HCT116 (cell line): ENCODE measurements at regions not wholly inside any gene's neighbourhood (a gene's known extent, or its start where the extent isn't known, plus 50 kb on each side); places are given as distances from the start of the nearest gene placed in this dataset.

Experiments used
- ATAC-seq: fragments of 200-7000 bp; cut with Tn5 transposase; 2 replicates; pipeline ENCODE4 v1.9.1; 2020; ENCODE audit warnings: mild to moderate bottlenecking, moderate library complexity
- BruUV-seq: library from RNA; stranded (reverse); fragments of 400-500 nt; replicated peaks from 2 replicates; lab custom pipeline; 2021; lab: Mats Ljungman, UMichigan
- CTCF ChIA-PET: fragments of 300-600 bp; sonication (Branson Sonifier 250); formaldehyde crosslinking; loops from one replicate; lab custom pipeline; 2021; ENCODE audit warnings: antibody characterized with exemption; lab: Charles Lee
- POLR2A ChIA-PET: fragments of 300-600, 350-600 bp; sonication (Branson Sonifier 250); formaldehyde crosslinking; loops from one replicate; lab custom pipeline; 2021; ENCODE audit warnings: antibody characterized with exemption; lab: Charles Lee
- RAD21 ChIA-PET, 2 experiments: fragments of 300-600 bp; sonication (Branson Sonifier 250); formaldehyde crosslinking; loops; one replicate each; lab custom pipeline; 2023; ENCODE audit warnings: low total read pairs in 2 of 2; ENCODE audit not compliant: uncharacterized antibody in 2 of 2, unreplicated experiment in 2 of 2, low non-redundant PET in 1 of 2; lab: Charles Lee
- DNase-seq: peaks from one replicate; pipeline ENCODE4 v3.0.0-alpha.2; 2010; ENCODE audit warnings: low read depth, low spot score
- H2AFZ ChIP-seq: fragments of 200-600 bp; shearing (Covaris generic), sonication (generic); 2 replicates; pipeline ENCODE4 v1.6.1; 2017; ENCODE audit warnings: low read depth, mixed run types, mixed read lengths, antibody characterized with exemption, low read length; ENCODE audit not compliant: poor library complexity, severe bottlenecking
- H3K27ac ChIP-seq: 2 replicates; pipeline ENCODE4 v1.5.1; 2012; ENCODE audit warnings: low read depth, low read length
- H3K27me3 ChIP-seq: fragments of 200-600 bp; sonication (generic); 2 replicates; pipeline ENCODE4 v1.6.1; 2016; ENCODE audit warnings: mixed run types, low read length, mixed read lengths; ENCODE audit not compliant: insufficient read depth
- H3K36me3 ChIP-seq, 2 experiments: fragments of 200-500 bp in 1 of 2; fragments of 200-600 bp in 1 of 2; sonication (Bioruptor generic) in 1 of 2; sonication (generic) in 1 of 2; 2 replicates each; pipeline versions ENCODE4 v1.5.1 to v1.6.1; 2014 to 2016; ENCODE audit warnings: low read length in 2 of 2, inconsistent platforms in 1 of 2, mixed read lengths in 1 of 2, mixed run types in 1 of 2; ENCODE audit not compliant: insufficient read depth in 2 of 2, control insufficient read depth in 1 of 2
- H3K4me1 ChIP-seq, 2 experiments: fragments of 200-600 bp in 1 of 2; sonication (generic) in 1 of 2; 2 replicates each; pipeline versions ENCODE4 v1.5.1 to v1.6.1; 2012 to 2017; ENCODE audit warnings: low read length in 2 of 2, inconsistent platforms in 1 of 2, mild to moderate bottlenecking in 1 of 2, mixed read lengths in 1 of 2, mixed run types in 1 of 2, moderate library complexity in 1 of 2; ENCODE audit not compliant: insufficient read depth in 2 of 2, control insufficient read depth in 1 of 2
- H3K4me2 ChIP-seq: fragments of 200-600 bp; sonication (generic); 2 replicates; pipeline ENCODE4 v1.6.1; 2017; ENCODE audit warnings: mixed run types, low read length, mixed read lengths
- H3K4me3 ChIP-seq, 2 experiments: fragments of 200-600 bp in 1 of 2; sonication (generic) in 1 of 2; replicated peaks in 1 of 2; 2 replicates each; pipeline ENCODE4 v1.5.1; 2011 to 2016; ENCODE audit warnings: low read length in 2 of 2, control low read depth in 1 of 2, low read depth in 1 of 2, mild to moderate bottlenecking in 1 of 2, mixed read lengths in 1 of 2, mixed run types in 1 of 2
- H3K79me2 ChIP-seq: fragments of 200-600 bp; sonication (generic); 2 replicates; pipeline ENCODE4 v1.6.1; 2017; ENCODE audit warnings: mild to moderate bottlenecking, mixed run types, low read length, moderate library complexity, mixed read lengths; ENCODE audit not compliant: insufficient read depth
- H3K9ac ChIP-seq: fragments of 200-600 bp; sonication (generic); 2 replicates; pipeline ENCODE4 v1.6.1; 2016; ENCODE audit warnings: low read length, mixed read lengths
- H3K9me2 ChIP-seq: fragments of 200-600 bp; sonication (generic), shearing (Covaris generic); 2 replicates; pipeline ENCODE4 v1.6.1; 2017; ENCODE audit warnings: mixed run types, mild to moderate bottlenecking, moderate library complexity; ENCODE audit not compliant: insufficient read depth
- H3K9me3 ChIP-seq, 2 experiments: fragments of 200-500 bp in 1 of 2; fragments of 200-600 bp in 1 of 2; sonication (Bioruptor generic) in 1 of 2; sonication (generic) in 1 of 2; 2 replicates each; pipeline ENCODE4 v1.6.1; 2014 to 2017; ENCODE audit warnings: low read length in 2 of 2, mixed read lengths in 2 of 2, inconsistent platforms in 1 of 2, low read depth in 1 of 2, mild to moderate bottlenecking in 1 of 2, mixed run types in 1 of 2, moderate library complexity in 1 of 2; ENCODE audit not compliant: control insufficient read depth in 1 of 2, insufficient read depth in 1 of 2
- H4K20me1 ChIP-seq: fragments of 200-600 bp; sonication (generic), shearing (Covaris generic); 2 replicates; pipeline ENCODE4 v1.6.1; 2017; ENCODE audit warnings: mixed run types, mild to moderate bottlenecking, moderate library complexity; ENCODE audit not compliant: insufficient read depth
- CEBPB ChIP-seq: IDR thresholded peaks from 2 replicates; pipeline ENCODE4 v1.6.1; 2012; ENCODE audit warnings: low read depth
- EGR1 ChIP-seq: IDR thresholded peaks from 2 replicates; pipeline ENCODE4 v1.6.1; 2012; ENCODE audit warnings: low read depth
- ELF1 ChIP-seq: IDR thresholded peaks from 2 replicates; pipeline ENCODE4 v1.6.1; 2012; ENCODE audit warnings: low read depth, borderline replicate concordance
- EZH2 ChIP-seq: fragments of 200-600 bp; sonication (generic); IDR thresholded peaks from 2 replicates; pipeline ENCODE4 v1.6.1; 2017; ENCODE audit warnings: antibody characterized with exemption, mixed run types
- EZH2phosphoT487 ChIP-seq: fragments of 200-600 bp; IDR thresholded peaks from 2 replicates; pipeline ENCODE4 v1.6.1; 2018; ENCODE audit warnings: antibody characterized with exemption, borderline replicate concordance
- JUND ChIP-seq: IDR thresholded peaks from 2 replicates; pipeline ENCODE4 v1.6.1; 2012
- POLR2A ChIP-seq: IDR thresholded peaks from 2 replicates; pipeline ENCODE4 v1.7.0; 2011; ENCODE audit warnings: borderline replicate concordance; ENCODE audit not compliant: insufficient read depth, insufficient read length; ENCODE audit errors: extremely low read depth
- SP1 ChIP-seq: IDR thresholded peaks from 2 replicates; pipeline ENCODE4 v1.6.1; 2012; ENCODE audit warnings: low read depth
- SRF ChIP-seq: IDR thresholded peaks from 2 replicates; pipeline ENCODE4 v1.6.1; 2012; ENCODE audit warnings: low read depth
- TCF7L2 ChIP-seq: IDR thresholded peaks from 2 replicates; pipeline ENCODE4 v1.7.0; 2011; ENCODE audit warnings: borderline replicate concordance, inconsistent platforms; ENCODE audit not compliant: insufficient read depth, insufficient read length; ENCODE audit errors: extremely low read depth
- YY1 ChIP-seq: IDR thresholded peaks from 2 replicates; pipeline ENCODE4 v1.6.1; 2011; ENCODE audit warnings: low read length, low read depth, moderate library complexity, mild to moderate bottlenecking; ENCODE audit not compliant: insufficient replicate concordance; ENCODE audit errors: extremely low read depth
- ZFX ChIP-seq: fragments of 450-650 bp; IDR thresholded peaks from 2 replicates; pipeline ENCODE4 v1.6.1; 2017
- intact Hi-C: fragments of 100-400 bp; cut with micrococcal nuclease; formaldehyde crosslinking; loops from 2 replicates; pipeline ENCODE4 v1.10.0; 2022
- TF ChIP-seq, protein P1 (sequence below), 3 experiments: fragments of 200-600 bp in 1 of 3; sonication (generic) in 1 of 3; IDR thresholded peaks in 2 of 3; conservative IDR thresholded peaks in 1 of 3; 2 replicates each; pipeline ENCODE4 v1.5.1; 2012 to 2017; ENCODE audit warnings: low read depth in 2 of 3, low read length in 2 of 3, antibody characterized with exemption in 1 of 3, borderline replicate concordance in 1 of 3, control low read depth in 1 of 3, mild to moderate bottlenecking in 1 of 3, mixed read lengths in 1 of 3, mixed run types in 1 of 3, moderate library complexity in 1 of 3; ENCODE audit not compliant: insufficient read depth in 1 of 3
- TF ChIP-seq, protein P2 (sequence below): IDR thresholded peaks from 2 replicates; pipeline ENCODE4 v1.6.1; 2012; ENCODE audit warnings: low read depth

DNA sequence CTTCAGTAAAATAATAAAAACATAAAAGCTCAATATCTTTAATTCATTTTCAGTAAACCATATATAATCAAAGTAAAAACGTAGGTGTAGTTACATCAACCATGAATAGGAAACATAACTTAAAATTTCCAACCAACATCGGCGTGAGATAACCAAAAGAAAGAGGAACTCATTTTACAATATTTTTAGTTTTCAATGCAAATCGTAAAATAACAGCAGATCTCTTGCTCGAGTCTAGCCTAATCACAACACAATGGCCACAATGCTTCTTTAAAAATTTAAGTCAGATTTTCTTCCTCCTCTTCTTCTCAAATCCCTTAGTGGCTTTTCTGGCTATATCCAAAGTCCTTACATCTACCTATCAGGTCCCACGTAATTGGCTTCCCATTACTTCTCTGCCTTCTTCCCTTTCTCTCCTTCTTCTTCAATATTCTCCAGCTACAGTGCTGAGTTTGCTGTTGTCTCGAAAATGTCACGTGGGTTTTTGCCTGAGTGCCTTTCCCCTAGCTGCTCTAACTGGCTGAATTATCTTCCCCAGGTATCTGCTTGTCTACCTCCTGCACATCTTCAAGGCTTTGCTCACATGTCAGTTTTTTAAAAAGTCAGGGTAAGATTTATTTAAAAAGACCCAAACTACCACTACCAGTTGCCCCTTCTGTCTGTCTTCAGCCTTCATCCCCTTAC is 90.9 kb upstream of the BANK1 start:
- H4K20me1 ChIP-seq = no peaks in the 10 kb centered on the region
- TF ChIP-seq CEBPB = no peak
- H3K9ac ChIP-seq = no peak overlapping the region
- no peak for DNase-seq
- H3K4me1 ChIP-seq = no peaks in the 10 kb centered on the region
- RAD21 ChIA-PET = no interaction called here
- H3K27me3 ChIP-seq = no peaks in the 10 kb centered on the region
- POLR2A ChIA-PET = no interaction called here
- H3K9me3 ChIP-seq = no peaks in the 10 kb centered on the region
- BruUV-seq = no TSS peak
- CTCF ChIA-PET = no interaction called here
- no peaks in the 10 kb centered on the region for H3K9me2 ChIP-seq
- H2AFZ ChIP-seq = no peak overlapping the region
- no peak for ATAC-seq
- no peak overlapping the region for H3K27ac ChIP-seq
- H3K4me2 ChIP-seq = no peak overlapping the region
- no peaks in the 10 kb centered on the region for H3K36me3 ChIP-seq
- H3K79me2 ChIP-seq = no peaks in the 10 kb centered on the region
- H3K4me3 ChIP-seq = no peak overlapping the region
- intact Hi-C loops = no loop called here

DNA sequence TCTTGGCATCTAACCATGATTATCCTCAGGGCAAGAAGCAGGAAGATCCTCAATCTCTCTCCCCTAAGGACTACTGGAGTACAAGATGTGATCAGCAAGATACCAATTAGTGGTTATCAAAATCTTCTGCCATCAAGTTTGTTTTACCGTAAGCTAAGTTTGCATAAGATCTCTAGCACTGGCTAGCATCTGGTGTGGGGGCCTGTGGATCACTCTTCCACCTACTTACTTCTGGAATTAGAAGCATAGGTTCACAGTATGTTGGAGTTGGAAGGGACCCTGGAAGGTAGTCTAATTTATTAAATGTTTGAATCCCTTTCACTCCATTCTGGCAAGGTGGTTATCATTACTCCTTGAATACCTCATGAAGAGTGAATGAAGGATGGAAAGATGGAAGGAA is 93.3 kb upstream of the BANK1 start:
- H3K36me3 ChIP-seq = no peaks in the 10 kb centered on the region
- no peaks in the 10 kb centered on the region for H3K4me1 ChIP-seq
- H4K20me1 ChIP-seq = no peaks in the 10 kb centered on the region
- no peaks in the 10 kb centered on the region for H3K9me2 ChIP-seq
- H3K27ac ChIP-seq = no peak overlapping the region
- H3K79me2 ChIP-seq = no peaks in the 10 kb centered on the region
- ChIA-PET CTCF (no interaction called here), RAD21 (no interaction called here), POLR2A (no interaction called here)
- H3K27me3 ChIP-seq = no peaks in the 10 kb centered on the region
- no peak overlapping the region for H3K9ac ChIP-seq
- no peak overlapping the region for H3K4me3 ChIP-seq
- BruUV-seq = no TSS peak
- DNase-seq (no peak), ATAC-seq (no peak)
- no peak overlapping the region for H3K4me2 ChIP-seq
- no peak overlapping the region for H2AFZ ChIP-seq
- no peaks in the 10 kb centered on the region for H3K9me3 ChIP-seq
- TF ChIP-seq ELF1 = no peak
- TF ChIP-seq POLR2A = no peak
- TF ChIP-seq, protein P1, sequence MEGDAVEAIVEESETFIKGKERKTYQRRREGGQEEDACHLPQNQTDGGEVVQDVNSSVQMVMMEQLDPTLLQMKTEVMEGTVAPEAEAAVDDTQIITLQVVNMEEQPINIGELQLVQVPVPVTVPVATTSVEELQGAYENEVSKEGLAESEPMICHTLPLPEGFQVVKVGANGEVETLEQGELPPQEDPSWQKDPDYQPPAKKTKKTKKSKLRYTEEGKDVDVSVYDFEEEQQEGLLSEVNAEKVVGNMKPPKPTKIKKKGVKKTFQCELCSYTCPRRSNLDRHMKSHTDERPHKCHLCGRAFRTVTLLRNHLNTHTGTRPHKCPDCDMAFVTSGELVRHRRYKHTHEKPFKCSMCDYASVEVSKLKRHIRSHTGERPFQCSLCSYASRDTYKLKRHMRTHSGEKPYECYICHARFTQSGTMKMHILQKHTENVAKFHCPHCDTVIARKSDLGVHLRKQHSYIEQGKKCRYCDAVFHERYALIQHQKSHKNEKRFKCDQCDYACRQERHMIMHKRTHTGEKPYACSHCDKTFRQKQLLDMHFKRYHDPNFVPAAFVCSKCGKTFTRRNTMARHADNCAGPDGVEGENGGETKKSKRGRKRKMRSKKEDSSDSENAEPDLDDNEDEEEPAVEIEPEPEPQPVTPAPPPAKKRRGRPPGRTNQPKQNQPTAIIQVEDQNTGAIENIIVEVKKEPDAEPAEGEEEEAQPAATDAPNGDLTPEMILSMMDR (IDR thresholded peaks at IDR 0.05 in 2 of 3, conservative IDR thresholded peaks at IDR 0.05 in 1 of 3; ENCODE audit: borderline replicate concordance in 1 of 3, insufficient read depth in 1 of 3, low read depth in 2 of 3, low read length in 2 of 3) = no peak
- no peak for TF ChIP-seq EZH2phosphoT487
- no peak for TF ChIP-seq TCF7L2
- TF ChIP-seq EGR1 = no peak
- no peak for TF ChIP-seq SP1
- TF ChIP-seq EZH2 = no peak
- TF ChIP-seq JUND = no peak
- TF ChIP-seq SRF = no peak
- TF ChIP-seq, protein P2, sequence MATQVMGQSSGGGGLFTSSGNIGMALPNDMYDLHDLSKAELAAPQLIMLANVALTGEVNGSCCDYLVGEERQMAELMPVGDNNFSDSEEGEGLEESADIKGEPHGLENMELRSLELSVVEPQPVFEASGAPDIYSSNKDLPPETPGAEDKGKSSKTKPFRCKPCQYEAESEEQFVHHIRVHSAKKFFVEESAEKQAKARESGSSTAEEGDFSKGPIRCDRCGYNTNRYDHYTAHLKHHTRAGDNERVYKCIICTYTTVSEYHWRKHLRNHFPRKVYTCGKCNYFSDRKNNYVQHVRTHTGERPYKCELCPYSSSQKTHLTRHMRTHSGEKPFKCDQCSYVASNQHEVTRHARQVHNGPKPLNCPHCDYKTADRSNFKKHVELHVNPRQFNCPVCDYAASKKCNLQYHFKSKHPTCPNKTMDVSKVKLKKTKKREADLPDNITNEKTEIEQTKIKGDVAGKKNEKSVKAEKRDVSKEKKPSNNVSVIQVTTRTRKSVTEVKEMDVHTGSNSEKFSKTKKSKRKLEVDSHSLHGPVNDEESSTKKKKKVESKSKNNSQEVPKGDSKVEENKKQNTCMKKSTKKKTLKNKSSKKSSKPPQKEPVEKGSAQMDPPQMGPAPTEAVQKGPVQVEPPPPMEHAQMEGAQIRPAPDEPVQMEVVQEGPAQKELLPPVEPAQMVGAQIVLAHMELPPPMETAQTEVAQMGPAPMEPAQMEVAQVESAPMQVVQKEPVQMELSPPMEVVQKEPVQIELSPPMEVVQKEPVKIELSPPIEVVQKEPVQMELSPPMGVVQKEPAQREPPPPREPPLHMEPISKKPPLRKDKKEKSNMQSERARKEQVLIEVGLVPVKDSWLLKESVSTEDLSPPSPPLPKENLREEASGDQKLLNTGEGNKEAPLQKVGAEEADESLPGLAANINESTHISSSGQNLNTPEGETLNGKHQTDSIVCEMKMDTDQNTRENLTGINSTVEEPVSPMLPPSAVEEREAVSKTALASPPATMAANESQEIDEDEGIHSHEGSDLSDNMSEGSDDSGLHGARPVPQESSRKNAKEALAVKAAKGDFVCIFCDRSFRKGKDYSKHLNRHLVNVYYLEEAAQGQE = no peak
- TF ChIP-seq CEBPB = no peak
- TF ChIP-seq ZFX = no peak
- TF ChIP-seq YY1 = no peak
- intact Hi-C loops = no loop called here
